ENCODE measurements at regions not wholly inside any gene's neighbourhood (a gene's known extent, or its start where the extent isn't known, plus 50 kb on each side); places are given as distances from the start of the nearest gene placed in this dataset.

GRCh38 chr10:10302689-10303088 lies 715.0 kb upstream of the CELF2 start:
- TF ChIP-seq CTCF (IDR thresholded peaks at IDR 0.05) (no peak), POLR2A (IDR thresholded peaks at IDR 0.05) (no peak)
